OCI-LY3 (cell line): ENCODE measurements at regions not wholly inside any gene's neighbourhood (a gene's known extent, or its start where the extent isn't known, plus 50 kb on each side); places are given as distances from the start of the nearest gene placed in this dataset.

Source experiments
- H2AFZ ChIP-seq: fragments of 200-600, 300-600 bp; shearing (Covaris generic); 2 replicates; pipeline ENCODE4 v1.6.0; 2014; ENCODE audit warnings: antibody characterized with exemption, low read depth, low read length
- H3K27ac ChIP-seq: fragments of 200-600, 300-600 bp; sonication (generic); 2 replicates; pipeline ENCODE4 v1.5.1; 2014; ENCODE audit warnings: mild to moderate bottlenecking, low read length, moderate library complexity, mixed read lengths
- H3K27me3 ChIP-seq: fragments of 200-600, 300-600 bp; sonication (generic); 2 replicates; pipeline ENCODE4 v1.6.1; 2014; ENCODE audit warnings: low read depth, low read length, mixed read lengths
- H3K36me3 ChIP-seq: fragments of 200-600, 300-600 bp; sonication (generic); replicated peaks from 2 replicates; pipeline ENCODE3; 2014; ENCODE audit warnings: low read depth, low read length, mixed read lengths
- H3K4me1 ChIP-seq: fragments of 300-600, 200-600 bp; sonication (generic); 2 replicates; pipeline ENCODE4 v1.6.1; 2014; ENCODE audit warnings: low read length, mixed read lengths
- H3K4me2 ChIP-seq: fragments of 200-600, 300-600 bp; sonication (generic); 2 replicates; pipeline ENCODE4 v1.6.1; 2014; ENCODE audit warnings: low read length, mixed read lengths
- H3K4me3 ChIP-seq: fragments of 300-600, 200-600 bp; sonication (generic); 2 replicates; pipeline ENCODE4 v1.5.1; 2014; ENCODE audit warnings: antibody characterized with exemption, mild to moderate bottlenecking, low read length, moderate library complexity
- H3K79me2 ChIP-seq: fragments of 300-600, 200-600 bp; shearing (Covaris generic); 2 replicates; pipeline ENCODE4 v1.6.1; 2014; ENCODE audit warnings: mild to moderate bottlenecking, low read length, mixed read lengths
- H3K9ac ChIP-seq: fragments of 300-600, 200-600 bp; shearing (Covaris generic); 2 replicates; pipeline ENCODE4 v1.6.0; 2014; ENCODE audit warnings: mild to moderate bottlenecking, low read length, moderate library complexity
- H3K9me3 ChIP-seq: fragments of 200-600, 300-600 bp; shearing (Covaris generic); 2 replicates; pipeline ENCODE4 v1.6.1; 2014; ENCODE audit warnings: low read length, mixed read lengths; ENCODE audit not compliant: insufficient read depth
- H4K20me1 ChIP-seq: fragments of 200-600, 300-600 bp; sonication (generic); 2 replicates; pipeline ENCODE4 v1.6.1; 2016; ENCODE audit warnings: low read length, mixed read lengths; ENCODE audit not compliant: insufficient read depth
- EZH2phosphoT487 ChIP-seq: fragments of 200-600 bp; shearing (Covaris generic); IDR thresholded peaks from 2 replicates; pipeline ENCODE4 v1.6.1; 2018; ENCODE audit warnings: antibody characterized with exemption, mixed run types, low read depth
- TF ChIP-seq, protein P1 (sequence below): fragments of 200-600, 300-600 bp; sonication (generic); IDR thresholded peaks from 2 replicates; pipeline ENCODE4 v1.5.1; 2014; ENCODE audit warnings: antibody characterized with exemption, low read length, low read depth

DNA sequence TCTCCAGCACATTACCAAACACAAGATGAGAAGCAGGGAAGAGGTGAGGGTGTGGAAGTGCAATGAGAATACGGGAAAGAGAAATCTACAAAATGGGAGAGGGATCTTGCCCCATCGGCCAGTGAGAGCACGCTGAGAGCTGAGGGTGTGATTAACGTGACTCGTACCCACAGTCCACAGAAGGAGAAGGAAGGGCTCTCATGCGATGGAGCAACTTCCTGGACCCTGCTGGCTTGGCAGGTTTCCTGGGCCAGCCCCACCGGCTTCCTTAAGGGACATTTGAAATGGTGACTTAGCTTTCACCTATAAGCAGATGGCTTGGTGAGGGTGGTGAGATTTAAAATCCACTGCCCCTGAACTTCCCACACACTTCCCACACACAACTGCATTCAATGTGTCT is 740.1 kb downstream of the UQCRFS1 start:
- Histone ChIP-seq H3K27ac (no peak overlapping the region), H3K79me2 (no peaks in the 10 kb centered on the region), H3K4me2 (peak overlapping the region; percentile 23; the same call in 1 of the 2 replicates), H4K20me1 (no peaks in the 10 kb centered on the region), H3K9ac (no peak overlapping the region), H2AFZ (0 out of 2 replicates have a peak overlapping the region, but pooled peaks have one; percentile 69), H3K36me3 (no peaks in the 10 kb centered on the region), H3K9me3 (no peaks in the 10 kb centered on the region), H3K4me1 (peaks cover 42% of the 10 kb centered on the region), H3K4me3 (no peak overlapping the region), H3K27me3 (no peaks in the 10 kb centered on the region)
- TF ChIP-seq EZH2phosphoT487, result no peak
- TF ChIP-seq, protein P1, sequence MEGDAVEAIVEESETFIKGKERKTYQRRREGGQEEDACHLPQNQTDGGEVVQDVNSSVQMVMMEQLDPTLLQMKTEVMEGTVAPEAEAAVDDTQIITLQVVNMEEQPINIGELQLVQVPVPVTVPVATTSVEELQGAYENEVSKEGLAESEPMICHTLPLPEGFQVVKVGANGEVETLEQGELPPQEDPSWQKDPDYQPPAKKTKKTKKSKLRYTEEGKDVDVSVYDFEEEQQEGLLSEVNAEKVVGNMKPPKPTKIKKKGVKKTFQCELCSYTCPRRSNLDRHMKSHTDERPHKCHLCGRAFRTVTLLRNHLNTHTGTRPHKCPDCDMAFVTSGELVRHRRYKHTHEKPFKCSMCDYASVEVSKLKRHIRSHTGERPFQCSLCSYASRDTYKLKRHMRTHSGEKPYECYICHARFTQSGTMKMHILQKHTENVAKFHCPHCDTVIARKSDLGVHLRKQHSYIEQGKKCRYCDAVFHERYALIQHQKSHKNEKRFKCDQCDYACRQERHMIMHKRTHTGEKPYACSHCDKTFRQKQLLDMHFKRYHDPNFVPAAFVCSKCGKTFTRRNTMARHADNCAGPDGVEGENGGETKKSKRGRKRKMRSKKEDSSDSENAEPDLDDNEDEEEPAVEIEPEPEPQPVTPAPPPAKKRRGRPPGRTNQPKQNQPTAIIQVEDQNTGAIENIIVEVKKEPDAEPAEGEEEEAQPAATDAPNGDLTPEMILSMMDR, result no peak

DNA sequence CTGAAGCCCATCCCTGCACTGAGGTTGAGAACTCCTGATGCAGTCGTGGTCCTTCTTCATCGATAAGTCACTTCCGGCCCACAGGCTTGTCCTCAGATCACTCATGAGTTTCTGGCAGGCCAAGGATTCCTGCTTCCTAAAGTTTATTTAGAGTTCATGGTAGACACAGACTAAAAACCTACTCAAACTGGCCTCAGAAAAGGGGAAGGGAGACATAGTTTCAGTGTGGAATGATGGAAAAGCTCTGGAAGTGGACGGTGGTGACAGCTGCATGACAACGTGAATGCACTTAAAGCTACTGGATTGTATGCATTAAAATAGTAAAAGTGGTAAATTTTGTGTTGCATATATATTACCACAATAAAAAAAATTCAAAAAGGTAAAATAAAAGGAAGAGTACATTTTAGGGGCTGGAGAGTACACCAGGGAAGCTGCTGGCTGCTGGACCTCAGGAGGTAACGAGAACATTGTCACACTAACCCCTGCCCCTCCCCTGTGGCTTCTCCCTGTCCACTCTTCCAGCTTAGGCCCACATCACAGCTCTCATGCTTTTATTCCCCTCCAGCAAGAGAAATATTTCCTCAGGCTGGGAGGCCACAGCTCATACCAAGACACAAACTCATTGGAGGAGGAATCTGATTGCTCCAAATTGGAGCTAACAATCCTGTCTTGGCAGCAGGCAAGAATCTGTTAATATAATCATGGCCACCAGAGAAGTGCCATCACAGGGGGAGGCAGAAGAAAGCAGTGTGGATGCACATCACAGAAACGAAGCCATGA is 741.0 kb downstream of the UQCRFS1 start:
- Histone ChIP-seq H2AFZ (peak overlapping the region; percentile 69), H3K4me1 (peaks cover 44% of the 10 kb centered on the region), H3K4me2 (peak overlapping the region; percentile 23), H3K27ac (no peak overlapping the region), H3K36me3 (no peaks in the 10 kb centered on the region), H3K9me3 (no peaks in the 10 kb centered on the region), H4K20me1 (no peaks in the 10 kb centered on the region), H3K79me2 (no peaks in the 10 kb centered on the region), H3K27me3 (no peaks in the 10 kb centered on the region), H3K9ac (0 out of 2 replicates have a peak overlapping the region, but pooled peaks have one; percentile 4), H3K4me3 (no peak overlapping the region)
- TF ChIP-seq, protein P1, result no peak
- no peak for TF ChIP-seq EZH2phosphoT487

DNA sequence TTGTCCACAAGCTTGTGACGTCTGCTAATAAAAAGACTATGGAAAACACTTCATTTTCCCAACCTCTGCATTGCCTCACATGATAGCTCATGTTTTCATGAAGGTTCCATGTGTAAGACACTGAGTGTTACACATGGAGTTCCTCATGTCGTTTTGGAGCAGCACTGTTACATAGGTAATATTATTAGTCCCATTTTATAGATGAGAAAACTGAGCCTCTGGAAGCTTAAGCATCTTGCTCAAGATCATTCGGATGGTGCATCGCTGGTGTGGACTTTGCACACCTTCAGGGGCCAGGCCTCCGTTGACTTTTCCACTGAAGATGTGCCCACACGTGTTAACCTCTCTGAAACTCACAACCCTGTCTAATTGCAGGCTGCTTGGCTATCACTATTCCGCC is 743.4 kb downstream of the UQCRFS1 start:
- peak overlapping the region; percentile 83 for H2AFZ ChIP-seq

More for the DNA sequence above, 743.4 kb downstream of the UQCRFS1 start:
- no peak for TF ChIP-seq EZH2phosphoT487
- TF ChIP-seq, protein P1, result no peak
- Histone ChIP-seq H3K79me2 (no peaks in the 10 kb centered on the region), H3K27me3 (no peaks in the 10 kb centered on the region), H3K4me2 (peak overlapping the region; percentile 78), H4K20me1 (no peaks in the 10 kb centered on the region), H3K27ac (peak overlapping the region; percentile 61), H3K36me3 (no peaks in the 10 kb centered on the region), H3K9me3 (no peaks in the 10 kb centered on the region), H3K4me1 (peaks cover 64% of the 10 kb centered on the region), H3K4me3 (peak overlapping the region; percentile 59), H3K9ac (peak overlapping the region; percentile 64)
